GM21526 (cell line): ENCODE measurements at regions not wholly inside any gene's neighbourhood (a gene's known extent, or its start where the extent isn't known, plus 50 kb on each side); places are given as distances from the start of the nearest gene placed in this dataset.
"Not testable (repeated sequence)": the region's sequence is repeated elsewhere in the genome, so short reads cannot be mapped to it uniquely, and the experiment has no call there.

Source experiments
- ATAC-seq: cut with Tn5 transposase; IDR thresholded peaks from one replicate; pipeline ENCODE4 v1.9.1; 2021; ENCODE audit warnings: moderate library complexity; ENCODE audit not compliant: unreplicated experiment, low FRiP score

DNA sequence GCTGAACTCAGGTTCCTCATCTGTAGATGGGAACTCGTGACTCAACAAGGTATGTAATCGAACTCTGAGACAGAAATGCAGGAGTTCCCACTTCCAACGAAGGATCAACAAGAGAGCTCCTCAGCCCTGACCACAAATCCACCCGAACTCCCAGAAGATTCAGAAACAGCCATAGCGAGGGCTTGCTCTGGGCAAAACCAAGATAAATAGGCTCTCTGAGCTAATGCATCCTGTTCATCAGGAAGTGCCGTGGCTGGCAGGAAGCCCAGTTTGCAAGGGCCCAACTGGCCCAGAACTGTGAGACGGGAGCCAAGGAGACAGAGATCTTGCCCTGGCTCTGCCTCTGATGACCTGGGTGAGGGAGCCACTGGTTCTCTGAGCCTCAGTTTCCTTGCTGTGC, 141.7 kb upstream of the PFKP start:
- no peak for ATAC-seq

DNA sequence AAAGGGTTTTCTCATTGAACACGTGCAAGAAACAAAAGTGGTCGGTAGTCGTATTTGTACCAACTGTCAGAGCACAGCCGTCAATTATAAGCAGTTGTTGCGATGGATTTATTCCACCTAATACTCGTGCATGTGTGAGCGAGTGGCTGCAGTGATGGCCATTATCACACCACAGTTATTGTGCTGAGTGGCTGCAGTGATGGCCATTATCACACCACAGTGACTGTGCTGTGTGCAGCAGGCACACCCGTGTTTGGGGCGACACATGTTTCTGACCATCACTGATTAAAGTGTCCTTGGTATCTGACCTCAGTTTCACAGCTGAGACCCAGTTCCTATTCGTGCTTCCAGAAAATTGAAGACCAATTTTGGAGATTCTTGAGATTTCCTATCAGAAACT, 142.9 kb upstream of the PFKP start:
- ATAC-seq = no peak

DNA sequence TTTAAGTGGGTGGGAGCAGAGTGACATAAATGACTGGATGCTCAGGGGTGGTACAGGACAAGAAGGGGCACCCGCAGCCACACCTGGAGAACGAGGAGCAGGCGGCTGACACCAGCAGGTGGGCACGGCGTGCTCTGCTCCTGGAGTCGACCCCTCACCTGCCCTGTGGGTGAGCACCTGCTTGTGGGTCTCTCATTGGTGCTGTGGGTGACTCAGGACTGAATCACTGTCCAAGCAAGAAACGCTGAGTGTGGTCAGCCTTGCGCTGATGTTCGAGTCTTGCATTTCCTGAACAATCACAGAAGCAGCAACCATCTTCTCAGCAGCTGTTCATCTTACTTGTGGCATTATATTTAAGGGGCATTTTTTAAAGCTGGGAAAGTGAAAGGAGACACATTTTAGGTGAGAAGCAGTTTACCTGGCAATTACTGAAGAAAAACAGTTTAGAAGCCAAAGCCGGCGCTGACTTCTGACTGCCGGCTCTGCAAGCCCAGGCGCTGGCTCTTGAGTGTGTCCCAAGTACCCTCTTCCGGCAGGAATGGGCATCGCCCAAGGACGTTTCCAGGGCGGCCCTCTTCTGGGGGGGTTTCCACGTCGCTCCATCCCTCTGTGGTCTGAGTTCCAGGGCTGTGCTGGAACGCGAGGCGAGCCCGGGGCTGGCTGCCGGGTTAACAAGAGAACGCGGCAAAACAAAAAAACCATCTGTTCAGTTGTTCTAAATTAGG, 145.2 kb upstream of the PFKP start:
- no peak for ATAC-seq

DNA sequence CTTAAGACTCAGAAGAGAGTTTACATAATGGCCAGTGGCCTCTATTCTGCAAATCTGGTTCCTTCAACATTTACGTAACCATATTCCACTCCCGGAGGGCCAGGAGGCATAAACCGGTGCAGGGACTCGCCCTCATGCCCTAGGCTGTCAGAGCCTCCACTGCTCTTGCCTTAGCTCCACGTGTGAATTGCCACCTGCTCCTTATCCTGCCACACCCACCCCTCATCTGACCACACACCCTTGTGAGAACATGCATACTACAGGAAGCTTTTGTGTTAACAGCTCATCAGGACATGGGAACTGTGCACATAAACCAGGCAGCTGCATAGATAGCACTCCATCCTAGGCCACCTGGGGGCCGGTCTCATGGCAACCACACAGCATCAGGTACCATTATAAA, 146.7 kb upstream of the PFKP start:
- ATAC-seq = no peak

DNA sequence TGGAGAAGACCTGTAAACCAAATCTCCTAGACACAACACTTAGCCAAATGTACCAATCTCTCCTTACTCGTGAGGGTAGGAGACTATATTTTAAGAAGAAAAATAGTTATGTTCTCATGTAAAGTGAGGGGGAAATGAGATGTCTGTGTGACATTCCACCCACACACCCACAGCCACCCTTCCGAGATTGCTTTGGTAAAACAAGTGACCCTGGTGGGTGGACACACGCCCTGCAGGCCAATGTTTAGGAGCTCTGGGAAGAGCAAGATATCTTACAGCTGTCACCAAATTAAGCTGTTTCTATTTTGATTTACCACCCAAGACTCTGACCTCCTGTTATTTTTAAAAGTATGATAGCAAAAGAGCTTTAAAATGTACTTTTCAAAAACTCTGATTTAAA, 147.2 kb upstream of the PFKP start:
- ATAC-seq = no peak

DNA sequence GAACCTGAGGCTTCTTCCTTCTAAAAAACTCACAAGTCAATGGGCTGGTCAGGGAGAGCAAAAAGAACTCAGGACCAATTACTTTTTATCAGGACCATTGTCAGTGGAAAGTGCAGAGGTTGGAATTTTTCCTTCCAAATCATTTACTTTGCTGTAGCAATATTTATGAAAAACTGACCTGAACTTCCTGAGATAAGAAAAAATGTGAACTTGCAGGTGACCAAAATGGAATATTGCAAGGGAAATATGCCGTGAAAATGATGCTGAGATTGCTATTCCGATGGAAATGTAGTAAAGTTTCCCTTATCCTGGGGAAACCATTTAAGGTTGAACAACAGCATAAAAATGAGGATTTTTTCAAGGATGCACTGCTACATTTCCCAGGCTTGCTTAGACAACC, 148.3 kb upstream of the PFKP start:
- ATAC-seq = no peak

DNA sequence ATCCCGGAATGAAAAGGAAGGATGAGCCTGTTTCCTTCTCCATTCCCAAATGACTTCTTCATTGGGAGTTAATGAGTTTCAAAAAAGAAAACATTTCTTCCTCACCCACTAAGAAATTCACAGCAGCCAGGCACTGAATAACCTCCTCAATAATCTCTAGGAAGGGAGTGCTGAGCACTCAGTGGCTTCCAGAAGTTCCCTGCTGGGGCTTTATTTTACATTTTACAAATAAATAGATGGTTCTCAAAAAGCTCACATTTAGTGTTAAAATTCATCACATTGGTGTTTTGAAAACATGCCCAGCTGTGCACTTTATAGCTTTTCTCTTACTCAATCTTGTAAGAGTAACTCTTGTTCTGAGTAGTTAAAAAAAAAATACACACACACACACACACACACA, 148.9 kb upstream of the PFKP start:
- no peak for ATAC-seq

DNA sequence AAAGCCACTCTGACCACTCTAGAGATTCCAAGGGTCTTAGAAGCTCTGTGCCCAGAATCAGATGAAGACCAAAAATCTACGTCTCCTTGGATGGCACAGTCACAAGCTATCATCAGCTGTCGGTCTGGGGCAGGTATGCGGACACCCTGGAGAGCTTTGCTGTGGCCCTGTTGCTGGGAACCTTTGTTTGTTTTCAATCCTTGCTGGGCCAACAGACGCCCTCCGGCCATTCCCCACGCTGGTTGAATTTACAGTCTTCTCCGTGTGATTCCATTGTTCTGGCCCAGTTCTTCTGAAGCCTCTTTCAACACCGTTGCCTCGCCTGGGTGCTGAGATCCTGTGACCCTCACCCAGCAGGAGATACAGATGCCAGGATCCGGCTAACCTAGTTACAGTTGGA, 149.4 kb upstream of the PFKP start:
- ATAC-seq = no peak

DNA sequence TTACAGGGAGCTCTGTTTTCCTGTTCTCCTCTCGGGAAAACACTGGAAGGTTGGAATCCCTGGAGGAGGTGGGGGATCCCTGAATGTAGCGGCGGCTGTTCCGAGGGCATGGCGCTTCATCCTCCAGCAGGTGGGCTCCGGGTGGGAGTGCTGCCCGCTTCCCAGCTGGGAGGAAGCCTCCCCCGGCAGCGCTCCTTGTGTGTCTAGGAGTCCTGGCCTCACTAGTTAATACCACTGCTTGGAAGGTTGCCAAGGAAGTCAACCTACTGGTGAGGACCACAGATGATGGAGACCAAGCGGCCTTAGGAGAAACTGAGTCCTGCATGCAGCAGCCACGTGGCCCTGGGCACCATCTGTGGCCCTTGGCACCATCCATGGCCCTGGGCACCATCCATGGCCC, 151.9 kb upstream of the PFKP start:
- ATAC-seq = no peak

DNA sequence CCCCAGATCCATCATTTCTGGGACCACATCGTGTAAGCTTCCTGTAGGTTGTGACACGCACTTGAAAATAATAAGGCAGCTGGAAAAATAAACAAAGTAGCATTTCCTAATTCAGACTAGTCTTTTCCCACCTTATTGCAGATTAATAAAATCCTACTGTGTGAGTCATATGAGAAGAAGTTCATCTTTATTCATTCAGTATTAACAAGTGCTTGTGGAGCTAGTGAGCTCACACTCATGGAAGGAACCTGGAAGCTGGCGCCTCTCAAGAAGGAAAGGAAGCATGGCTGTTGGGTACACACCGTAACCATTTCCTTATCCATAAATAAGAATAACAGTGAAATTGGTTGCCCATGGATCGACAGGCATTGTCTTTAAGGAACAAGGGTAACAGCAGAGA, 152.6 kb upstream of the PFKP start:
- ATAC-seq = no peak

DNA sequence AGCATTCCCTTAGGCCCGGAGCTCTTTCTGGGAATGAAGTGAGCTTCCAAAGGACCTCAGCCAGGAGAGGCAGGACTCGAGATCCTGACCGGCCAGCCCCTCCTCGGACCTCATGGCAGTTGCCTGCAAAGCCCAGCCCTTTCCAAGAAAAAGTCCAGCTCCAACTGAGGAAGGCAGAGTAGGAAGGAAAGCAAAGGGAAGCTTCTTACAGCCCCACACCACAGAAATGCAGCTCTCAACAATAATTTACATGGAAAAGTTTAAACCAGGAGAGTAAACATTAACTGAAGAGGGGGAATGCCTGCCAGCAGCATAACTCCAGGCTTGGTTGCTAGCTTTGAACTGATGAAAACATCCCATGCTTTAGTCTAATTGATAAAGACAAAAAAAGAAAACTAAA, 153.9 kb upstream of the PFKP start:
- ATAC-seq = no peak

DNA sequence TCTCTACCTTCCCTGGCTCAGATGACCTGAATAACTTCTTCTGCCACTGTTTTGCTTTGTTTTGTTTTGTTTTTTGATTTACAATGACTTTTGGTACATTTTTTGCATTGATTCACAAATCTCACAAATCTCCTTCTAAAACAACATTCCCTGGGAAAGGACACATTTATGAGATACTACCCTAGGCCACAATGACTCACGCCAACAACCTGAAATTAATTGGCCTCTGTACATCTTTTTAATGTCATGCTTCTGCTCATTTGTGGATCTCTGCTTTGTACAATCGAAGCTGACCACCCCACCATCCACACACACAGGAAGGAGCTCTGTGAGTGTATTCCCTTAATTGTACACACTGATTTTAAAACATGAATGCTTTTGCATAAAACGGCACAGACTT, 156.7 kb upstream of the PFKP start:
- ATAC-seq = no peak

DNA sequence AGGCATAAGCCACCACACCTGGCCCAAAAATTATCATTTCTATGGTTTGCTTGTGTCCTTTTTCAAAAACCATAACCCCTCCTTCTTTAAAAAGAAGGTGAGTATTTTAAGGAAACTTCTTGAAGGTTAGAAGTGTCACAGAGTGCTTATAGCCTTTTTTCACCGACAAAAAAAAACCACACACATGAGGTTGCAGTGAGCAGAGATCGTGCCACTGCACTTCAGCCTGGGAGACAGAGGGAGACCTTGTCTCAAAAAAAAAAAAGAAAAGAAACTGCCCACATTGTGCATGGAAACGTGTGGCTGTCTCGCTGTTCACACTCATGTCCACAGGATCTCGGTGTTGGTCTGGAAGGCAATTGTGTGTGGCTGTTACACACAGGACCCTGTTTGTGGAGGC, 157.4 kb upstream of the PFKP start:
- ATAC-seq = no peak

DNA sequence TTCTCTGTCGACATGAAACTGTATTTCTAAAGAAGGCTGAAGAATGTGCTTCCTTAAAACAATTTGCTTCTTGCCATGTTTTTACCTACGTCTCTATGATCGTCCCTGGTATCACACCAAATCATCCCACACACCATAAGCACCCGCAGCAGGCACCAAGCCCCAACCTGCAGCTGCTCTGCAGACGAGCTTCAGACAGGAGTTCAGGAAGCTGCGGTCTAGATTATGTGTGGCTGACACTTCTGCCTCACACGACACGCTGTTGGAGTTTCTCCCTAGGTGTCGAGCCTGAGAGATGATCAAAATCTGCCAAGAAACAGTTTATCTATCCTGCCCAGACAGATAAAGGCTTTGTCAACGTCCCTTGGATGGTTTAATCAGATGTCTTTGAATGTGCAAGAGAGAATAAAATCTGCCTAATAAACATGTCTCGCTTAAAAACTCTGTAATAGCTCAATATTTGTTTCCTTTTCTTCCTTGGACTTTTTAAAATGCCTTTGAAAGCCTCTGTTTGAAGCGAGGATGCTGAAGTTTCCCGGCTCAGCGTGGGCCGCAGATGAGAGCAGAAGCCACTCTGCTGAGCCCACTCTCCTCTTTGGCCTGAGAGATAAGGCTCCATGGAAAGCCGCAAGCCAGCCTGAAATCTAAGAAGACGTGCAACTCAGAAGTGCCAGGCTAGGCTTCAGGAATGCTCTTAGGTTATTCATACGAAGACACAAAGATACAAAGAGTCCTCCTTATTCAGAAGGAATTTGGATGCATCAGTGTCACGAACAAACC, 158.3 kb upstream of the PFKP start:
- ATAC-seq = no peak

DNA sequence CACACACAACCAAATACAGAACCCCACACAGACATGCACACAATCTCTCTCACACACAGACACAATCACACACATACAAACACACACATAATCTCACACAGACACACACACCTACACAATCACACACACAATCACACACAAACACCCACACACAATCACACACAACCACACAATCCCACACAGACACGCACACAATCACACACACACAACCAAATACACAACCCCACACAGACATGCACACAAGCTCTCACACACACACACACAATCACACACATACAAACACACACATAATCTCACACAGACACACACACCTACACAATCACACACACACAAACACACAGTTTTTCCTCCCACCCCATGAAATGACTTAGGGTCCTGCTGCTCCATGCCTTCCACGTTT, 160.4 kb upstream of the PFKP start:
- no peak for ATAC-seq

DNA sequence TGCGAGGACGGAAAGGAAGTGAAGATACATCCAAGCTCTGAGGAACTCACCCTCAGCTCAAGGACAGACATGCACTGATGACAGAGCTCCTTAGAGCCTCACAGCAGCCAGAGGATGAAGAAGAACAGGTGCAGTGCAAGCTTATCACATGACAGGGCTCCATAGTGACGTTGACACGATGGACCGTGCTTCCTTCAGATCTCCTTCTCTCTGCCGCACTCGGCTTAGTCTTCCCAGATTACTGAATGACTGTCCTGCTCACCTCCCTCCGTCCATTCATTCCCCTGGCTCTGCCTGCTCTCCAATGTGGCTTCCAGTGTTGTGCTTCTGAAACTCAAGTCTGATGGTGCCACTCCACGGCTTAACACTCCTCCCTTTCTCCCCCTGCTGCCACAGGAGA, 161.5 kb upstream of the PFKP start:
- ATAC-seq = no peak

DNA sequence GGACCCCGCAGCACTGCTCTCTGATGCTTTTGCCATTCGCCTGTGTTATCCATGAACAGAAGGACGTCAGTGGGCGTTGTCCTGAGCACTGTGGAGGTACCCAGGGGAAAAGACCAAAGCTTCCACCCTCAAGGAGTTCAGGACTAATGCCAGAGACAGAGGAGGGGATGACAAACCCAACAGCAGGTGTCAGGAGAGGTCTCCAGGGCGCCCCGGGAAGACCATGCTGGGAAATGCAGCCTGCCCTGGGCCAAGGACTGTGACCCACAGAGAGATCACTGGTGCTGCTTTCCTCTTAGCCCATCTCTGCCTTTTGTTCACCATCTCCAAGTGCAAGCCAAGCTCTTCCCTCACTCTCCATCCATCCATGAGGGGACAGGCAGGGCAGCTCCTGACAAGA, 166.8 kb upstream of the PFKP start:
- no peak for ATAC-seq

DNA sequence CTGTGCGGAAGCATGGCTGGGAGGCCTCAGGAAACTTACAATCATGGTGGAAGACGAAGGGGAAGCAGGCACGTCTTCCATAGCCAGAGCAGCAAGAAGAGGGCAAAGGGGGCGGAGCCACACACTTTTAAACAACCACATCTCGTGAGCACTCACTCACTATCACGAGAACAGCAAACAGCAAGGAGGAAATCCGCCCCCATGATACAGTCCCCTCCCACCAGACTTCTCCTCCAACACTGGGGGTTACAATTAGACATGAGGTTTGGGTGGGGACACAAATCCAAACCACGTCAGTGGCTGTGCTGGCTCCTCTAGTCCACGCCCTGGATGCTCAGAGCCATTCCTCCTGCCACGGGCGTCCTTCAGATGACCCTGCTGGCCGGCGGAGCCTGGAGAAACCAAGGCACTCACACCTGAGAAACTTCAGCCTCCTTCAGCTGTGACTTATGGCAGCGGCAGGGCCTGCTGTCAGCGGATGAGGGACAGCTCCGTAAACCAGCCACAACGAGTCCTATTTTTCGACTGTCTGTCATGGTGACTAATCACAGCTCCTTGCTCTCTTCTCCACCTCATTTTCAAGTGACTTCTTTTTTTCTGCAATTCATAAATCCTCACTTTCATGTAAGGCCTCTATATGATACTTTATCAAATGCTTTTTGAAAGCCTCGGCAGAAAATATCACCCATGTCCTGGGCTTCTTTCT, 167.9 kb upstream of the PFKP start:
- no peak for ATAC-seq

DNA sequence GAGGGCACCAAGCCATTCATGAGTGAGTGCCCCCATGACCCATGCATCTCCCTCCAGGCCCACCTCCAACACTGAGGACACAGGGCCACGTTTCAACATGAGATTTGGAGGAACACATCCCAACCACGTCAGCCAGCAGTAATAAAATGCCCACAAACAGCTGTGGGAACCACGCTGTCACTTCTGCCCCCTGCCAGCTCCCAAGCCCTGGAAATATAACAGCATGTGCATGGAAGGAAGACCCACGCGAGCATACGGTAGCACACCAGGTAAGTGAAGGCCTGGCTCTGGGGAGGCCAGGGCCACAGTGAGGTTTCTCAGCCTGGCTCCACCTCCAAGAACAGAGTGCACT, 168.9 kb upstream of the PFKP start:
- ATAC-seq = no peak

DNA sequence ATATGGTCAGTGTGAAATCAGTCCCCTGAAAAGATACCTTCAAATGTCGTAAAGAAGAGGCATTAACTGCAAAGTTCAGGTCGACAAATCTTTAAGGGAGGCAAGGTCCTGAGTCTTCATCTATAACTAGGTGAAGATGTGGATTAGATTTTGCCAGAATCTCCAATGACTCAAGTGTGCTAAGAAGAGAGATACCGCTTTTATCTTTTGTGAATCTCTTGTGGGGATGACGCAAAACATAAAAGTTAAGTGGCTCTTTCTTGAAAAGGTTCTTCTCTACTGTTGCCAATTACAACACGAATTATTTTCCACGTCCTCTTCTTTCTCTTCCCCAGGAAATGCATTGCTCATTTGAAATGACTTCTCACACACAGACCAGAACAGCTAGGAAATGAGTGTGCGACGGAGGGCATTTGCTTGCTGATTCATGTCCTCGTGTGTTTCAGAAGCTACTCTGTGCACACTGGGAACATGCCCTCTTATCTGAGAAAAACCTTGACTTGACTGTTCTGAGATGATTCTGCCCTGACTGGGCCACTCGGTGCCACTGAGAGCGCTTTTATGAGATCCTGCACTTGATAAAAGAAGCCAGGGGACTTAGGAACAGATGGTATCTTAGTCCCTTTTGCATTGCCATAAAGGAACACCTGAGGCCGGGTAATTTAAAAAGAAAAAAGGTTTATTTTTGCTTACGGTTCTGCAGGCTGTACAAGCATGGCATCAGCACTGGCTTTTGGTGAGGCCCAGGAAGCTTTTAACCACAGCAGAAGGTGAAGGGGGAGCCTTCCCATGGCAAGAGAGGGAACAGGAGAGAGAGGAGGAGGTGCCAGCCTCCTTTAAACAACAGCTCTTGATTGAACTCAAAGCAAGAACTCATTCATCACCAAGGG, 169.5 kb upstream of the PFKP start:
- no peak for ATAC-seq

DNA sequence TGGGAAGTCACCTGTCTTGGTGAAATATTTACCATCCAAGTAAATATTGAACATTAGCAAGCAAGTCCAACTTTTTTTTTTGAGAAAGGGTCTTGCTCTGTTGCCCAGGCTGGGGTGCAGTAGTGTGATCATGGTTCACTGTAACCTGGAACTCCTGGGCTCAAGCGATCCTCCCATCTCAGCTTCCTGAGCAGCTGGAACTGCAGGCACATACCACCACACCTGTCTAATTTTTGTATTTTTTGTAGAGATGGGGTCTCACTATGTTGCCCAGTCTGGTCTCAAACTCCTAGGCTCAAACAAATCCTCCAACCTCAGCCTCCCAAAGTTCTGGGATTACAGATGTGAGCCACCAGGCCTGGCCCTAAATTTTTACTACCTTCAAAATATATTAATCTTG, 171.0 kb upstream of the PFKP start:
- ATAC-seq = not testable (repeated sequence)
